AG09309 (cell line): ENCODE measurements at regions not wholly inside any gene's neighbourhood (a gene's known extent, or its start where the extent isn't known, plus 50 kb on each side); places are given as distances from the start of the nearest gene placed in this dataset.

Source experiments
- DNase-seq: peaks from one replicate; pipeline ENCODE4 v3.0.0-alpha.2; 2010; ENCODE audit warnings: low read depth
- H3K4me3 ChIP-seq: 2 replicates; pipeline ENCODE4 v1.5.1; 2011; ENCODE audit warnings: mild to moderate bottlenecking, low read depth, low read length, moderate library complexity; ENCODE audit not compliant: control insufficient read depth
- TF ChIP-seq, protein P1 (sequence below): IDR thresholded peaks from 2 replicates; pipeline ENCODE4 v1.5.1; 2011; ENCODE audit warnings: mild to moderate bottlenecking, low read depth, low read length, inconsistent platforms; ENCODE audit not compliant: insufficient read depth, control insufficient read depth; ENCODE audit errors: missing control alignments

GRCh38 chr2:100627330-100628300 lies 64.8 kb downstream of the PDCL3 start:
- TF ChIP-seq, protein P1, sequence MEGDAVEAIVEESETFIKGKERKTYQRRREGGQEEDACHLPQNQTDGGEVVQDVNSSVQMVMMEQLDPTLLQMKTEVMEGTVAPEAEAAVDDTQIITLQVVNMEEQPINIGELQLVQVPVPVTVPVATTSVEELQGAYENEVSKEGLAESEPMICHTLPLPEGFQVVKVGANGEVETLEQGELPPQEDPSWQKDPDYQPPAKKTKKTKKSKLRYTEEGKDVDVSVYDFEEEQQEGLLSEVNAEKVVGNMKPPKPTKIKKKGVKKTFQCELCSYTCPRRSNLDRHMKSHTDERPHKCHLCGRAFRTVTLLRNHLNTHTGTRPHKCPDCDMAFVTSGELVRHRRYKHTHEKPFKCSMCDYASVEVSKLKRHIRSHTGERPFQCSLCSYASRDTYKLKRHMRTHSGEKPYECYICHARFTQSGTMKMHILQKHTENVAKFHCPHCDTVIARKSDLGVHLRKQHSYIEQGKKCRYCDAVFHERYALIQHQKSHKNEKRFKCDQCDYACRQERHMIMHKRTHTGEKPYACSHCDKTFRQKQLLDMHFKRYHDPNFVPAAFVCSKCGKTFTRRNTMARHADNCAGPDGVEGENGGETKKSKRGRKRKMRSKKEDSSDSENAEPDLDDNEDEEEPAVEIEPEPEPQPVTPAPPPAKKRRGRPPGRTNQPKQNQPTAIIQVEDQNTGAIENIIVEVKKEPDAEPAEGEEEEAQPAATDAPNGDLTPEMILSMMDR = no peak
- no peak for DNase-seq
- no peak overlapping the region for H3K4me3 ChIP-seq

GRCh38 chr2:100628506-100628905 lies 65.7 kb downstream of the PDCL3 start:
- DNase-seq = no peak
- TF ChIP-seq, protein P1 = no peak
- no peak overlapping the region for H3K4me3 ChIP-seq

GRCh38 chr2:100629309-100629708 lies 66.5 kb downstream of the PDCL3 start:
- DNase-seq = no peak
- H3K4me3 ChIP-seq = no peak overlapping the region
- TF ChIP-seq, protein P1 = no peak

- TF ChIP-seq, protein P1 = no peak
- H3K4me3 ChIP-seq = no peak overlapping the region
- DNase-seq = no peak
Observed at GRCh38 chr2:100630473-100630977, 67.7 kb downstream of the PDCL3 start.

GRCh38 chr2:100632037-100632436 lies 69.2 kb downstream of the PDCL3 start:
- H3K4me3 ChIP-seq = no peak overlapping the region
- no peak for DNase-seq
- TF ChIP-seq, protein P1 = no peak

- DNase-seq = no peak
- H3K4me3 ChIP-seq = no peak overlapping the region
- TF ChIP-seq, protein P1 = no peak
Observed at GRCh38 chr2:100632759-100633158, 70.0 kb downstream of the PDCL3 start.
